LNCAP (cell line): ENCODE measurements at regions not wholly inside any gene's neighbourhood (a gene's known extent, or its start where the extent isn't known, plus 50 kb on each side); places are given as distances from the start of the nearest gene placed in this dataset.

ENCODE experiments used
- CTCF ChIP-seq: fragments of 450-650 bp; IDR thresholded peaks from 2 replicates; pipeline ENCODE4 v1.5.1; 2017; ENCODE audit warnings: mild to moderate bottlenecking

DNA sequence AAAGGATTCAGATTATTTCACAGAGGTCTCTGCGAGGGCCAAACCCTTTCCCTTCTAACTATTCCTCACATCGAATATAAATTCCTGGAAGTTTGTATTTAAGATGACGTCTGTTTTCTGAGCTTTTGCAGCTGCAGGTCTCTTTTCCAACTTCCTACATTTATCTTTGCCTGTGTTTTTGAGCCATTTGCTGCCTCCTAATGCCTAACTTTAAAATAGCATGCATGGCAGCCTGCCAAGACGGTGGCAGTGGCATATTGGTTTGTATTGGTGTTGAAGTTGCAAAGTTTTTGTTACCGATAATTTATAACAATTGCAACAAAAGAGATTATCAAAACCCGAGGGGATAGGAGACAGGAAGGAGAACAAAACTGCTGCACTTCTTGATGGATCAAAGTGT is 187.1 kb upstream of the DNAJC19 start:
- peak; percentile 71 for TF ChIP-seq CTCF

GRCh38 chr3:181174676-181175233 is 185.2 kb upstream of the DNAJC19 start:
- no peak for TF ChIP-seq CTCF

DNA sequence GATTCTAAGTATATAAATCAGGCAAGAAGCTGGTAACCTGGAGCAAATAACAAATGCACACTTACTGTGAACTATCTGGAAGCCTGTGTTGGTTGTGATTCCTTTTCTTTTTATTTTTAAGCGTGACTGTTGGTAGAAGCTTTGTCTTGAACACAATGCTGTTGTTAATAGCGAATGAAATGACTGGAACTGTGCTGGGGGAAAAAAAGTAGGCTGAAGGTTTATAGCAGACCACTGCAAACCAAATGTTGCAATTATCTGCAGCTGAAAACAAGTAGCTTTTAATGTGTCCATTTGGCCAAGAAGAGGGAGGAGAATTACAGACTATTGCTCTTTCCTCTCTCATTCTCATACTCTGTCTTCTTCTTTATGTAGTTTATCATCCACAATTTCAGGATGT is 184.5 kb upstream of the DNAJC19 start:
- no peak for TF ChIP-seq CTCF

- no peak for TF ChIP-seq CTCF
These were observed 183.7 kb upstream of the DNAJC19 start for GRCh38 chr3:181173227-181173626.

GRCh38 chr3:181134873-181135272 is 145.3 kb upstream of the DNAJC19 start:
- no peak for TF ChIP-seq CTCF

DNA sequence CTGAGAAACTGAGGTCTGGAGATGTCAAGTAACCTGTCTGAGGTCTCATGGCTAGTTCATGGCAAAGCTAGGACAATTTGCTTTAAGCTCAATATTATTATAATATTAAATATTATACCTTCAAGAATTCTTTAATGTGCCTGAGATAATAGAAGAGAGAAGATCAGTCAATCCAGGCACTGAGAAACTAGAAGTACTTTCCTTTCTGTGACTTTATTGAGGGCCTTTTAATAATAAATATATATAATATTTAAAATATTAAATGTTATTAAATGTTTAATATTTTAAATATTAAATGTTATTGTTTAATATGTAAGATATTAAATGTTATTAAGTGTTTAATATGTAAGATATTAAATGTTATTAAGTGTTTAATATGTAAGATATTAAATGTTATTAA is 144.3 kb upstream of the DNAJC19 start:
- no peak for TF ChIP-seq CTCF

- TF ChIP-seq CTCF: no peak
These were observed 116.1 kb upstream of the DNAJC19 start for GRCh38 chr3:181105646-181106045.

- peak; percentile 34; the same call in 1 of the 2 replicates for TF ChIP-seq CTCF
These were observed 114.1 kb upstream of the DNAJC19 start for GRCh38 chr3:181103605-181104004.
